HG03159 (cell line): ENCODE measurements at regions not wholly inside any gene's neighbourhood (a gene's known extent, or its start where the extent isn't known, plus 50 kb on each side); places are given as distances from the start of the nearest gene placed in this dataset.
"Not testable (repeated sequence)": the region's sequence is repeated elsewhere in the genome, so short reads cannot be mapped to it uniquely, and the experiment has no call there.

Experiments
- ATAC-seq: cut with Tn5 transposase; IDR thresholded peaks from one replicate; pipeline ENCODE4 v1.9.1; 2021; ENCODE audit warnings: mild to moderate bottlenecking, moderate library complexity; ENCODE audit not compliant: unreplicated experiment

- ATAC-seq = no peak
These were observed 147.2 kb upstream of the JUN start for GRCh38 chr1:58931024-58931423.

GRCh38 chr1:58931756-58932155 lies 147.9 kb upstream of the JUN start:
- no peak for ATAC-seq

GRCh38 chr1:58932859-58933598 lies 149.2 kb upstream of the JUN start:
- no peak for ATAC-seq

- no peak for ATAC-seq
These were observed 149.7 kb upstream of the JUN start for GRCh38 chr1:58933599-58933926.

GRCh38 chr1:58934706-58935105 lies 150.9 kb upstream of the JUN start:
- ATAC-seq = no peak

GRCh38 chr1:58936973-58937372 lies 153.1 kb upstream of the JUN start:
- no peak for ATAC-seq

GRCh38 chr1:58939146-58939545 lies 155.3 kb upstream of the JUN start:
- ATAC-seq = no peak

GRCh38 chr1:58939666-58940370 lies 156.0 kb upstream of the JUN start:
- no peak for ATAC-seq

GRCh38 chr1:58941471-58942289 lies 157.8 kb upstream of the JUN start:
- ATAC-seq = no peak

- ATAC-seq = no peak
These were observed 158.9 kb upstream of the JUN start for GRCh38 chr1:58942759-58943191.

GRCh38 chr1:58943776-58944175 lies 159.9 kb upstream of the JUN start:
- ATAC-seq = no peak

GRCh38 chr1:58944439-58944838 lies 160.6 kb upstream of the JUN start:
- no peak for ATAC-seq

- no peak for ATAC-seq
These were observed 162.5 kb upstream of the JUN start for GRCh38 chr1:58946390-58946789.

- no peak for ATAC-seq
These were observed 164.8 kb upstream of the JUN start for GRCh38 chr1:58948671-58949070.

GRCh38 chr1:58949551-58950220 lies 165.8 kb upstream of the JUN start:
- ATAC-seq = no peak

- no peak for ATAC-seq
These were observed 167.1 kb upstream of the JUN start for GRCh38 chr1:58950897-58951296.

- not testable (repeated sequence) for ATAC-seq
These were observed 170.1 kb upstream of the JUN start for GRCh38 chr1:58953951-58954350.

- not testable (repeated sequence) for ATAC-seq
These were observed 179.4 kb upstream of the JUN start for GRCh38 chr1:58963287-58963686.

GRCh38 chr1:58964428-58964827 lies 180.6 kb upstream of the JUN start:
- no peak for ATAC-seq

- no peak for ATAC-seq
These were observed 181.0 kb upstream of the JUN start for GRCh38 chr1:58964880-58965279.
